ENCODE measurements at regions not wholly inside any gene's neighbourhood (a gene's known extent, or its start where the extent isn't known, plus 50 kb on each side); places are given as distances from the start of the nearest gene placed in this dataset.

GRCh38 chr5:158473016-158473635 is 614.2 kb upstream of the CLINT1 start:
- no peak overlapping the region for H3K9ac ChIP-seq
- H3K27me3 ChIP-seq (replicated peaks; ENCODE audit: insufficient read depth) = no peaks in the 10 kb centered on the region
- in situ Hi-C loops (cut with MboI) = no loop called here
- no peaks in the 10 kb centered on the region for H3F3A ChIP-seq (ENCODE audit: insufficient read depth)
- H3K4me1 ChIP-seq (ENCODE audit: insufficient read depth) = no peaks in the 10 kb centered on the region
- H3K79me2 ChIP-seq (ENCODE audit: insufficient read depth) = no peaks in the 10 kb centered on the region
- no peak overlapping the region for H3K4me2 ChIP-seq (ENCODE audit: unreplicated experiment)
- no peak for DNase-seq
- 61 to 66% methylated on average over 4 of the region's 4 CpGs for WGBS, 2 experiments (ENCODE audit: low coverage in 1 of 2, low lambda C conversion rate in 2 of 2, missing lambda C conversion rate in 2 of 2)
- no peaks in the 10 kb centered on the region for H3K36me3 ChIP-seq (ENCODE audit: low read depth)
- H3K4me3 ChIP-seq = no peak overlapping the region
- H3K27ac ChIP-seq = no peak overlapping the region
- no peaks in the 10 kb centered on the region for H3K9me3 ChIP-seq (ENCODE audit: low read depth)
- no peaks in the 10 kb centered on the region for H4K20me1 ChIP-seq (ENCODE audit: insufficient read depth)
- no peaks in the 10 kb centered on the region for H3K9me2 ChIP-seq (ENCODE audit: insufficient read depth)
- no peak for TF ChIP-seq EZH2 (IDR thresholded peaks at IDR 0.05; ENCODE audit: insufficient read depth, poor library complexity, severe bottlenecking)
- no peak overlapping the region for H2AFZ ChIP-seq

- Histone ChIP-seq H3K36me3 (ENCODE audit: low read depth) (no peaks in the 10 kb centered on the region), H3K79me2 (ENCODE audit: insufficient read depth) (no peaks in the 10 kb centered on the region), H3K9ac (no peak overlapping the region), H3K27me3 (replicated peaks; ENCODE audit: insufficient read depth) (no peaks in the 10 kb centered on the region), H3K4me1 (ENCODE audit: insufficient read depth) (no peaks in the 10 kb centered on the region), H3K4me2 (ENCODE audit: unreplicated experiment) (no peak overlapping the region), H3K9me3 (ENCODE audit: low read depth) (no peaks in the 10 kb centered on the region), H3K4me3 (no peak overlapping the region), H3F3A (ENCODE audit: insufficient read depth) (no peaks in the 10 kb centered on the region), H4K20me1 (ENCODE audit: insufficient read depth) (no peaks in the 10 kb centered on the region), H3K27ac (no peak overlapping the region), H3K9me2 (ENCODE audit: insufficient read depth) (no peaks in the 10 kb centered on the region), H2AFZ (no peak overlapping the region)
- in situ Hi-C loops (cut with MboI) = no loop called here
- no peak for DNase-seq
- TF ChIP-seq EZH2 (IDR thresholded peaks at IDR 0.05; ENCODE audit: insufficient read depth, poor library complexity, severe bottlenecking) = no peak
- TF ChIP-seq EZH2phosphoT487 (IDR thresholded peaks at IDR 0.05; ENCODE audit: insufficient read depth, low read depth) = no peak
- WGBS, 2 experiments (ENCODE audit: low coverage in 1 of 2, low lambda C conversion rate in 2 of 2, missing lambda C conversion rate in 2 of 2) = 72 to 79% methylated on average over 2 of the region's 2 CpGs
Observed at GRCh38 chr5:158471535-158471924, 612.6 kb upstream of the CLINT1 start.

GRCh38 chr5:158470764-158471534 is 612.0 kb upstream of the CLINT1 start:
- Histone ChIP-seq H3K9me3 (ENCODE audit: low read depth) (no peaks in the 10 kb centered on the region), H3K4me2 (ENCODE audit: unreplicated experiment) (no peak overlapping the region)
- no peak for TF ChIP-seq EZH2phosphoT487 (IDR thresholded peaks at IDR 0.05; ENCODE audit: insufficient read depth, low read depth)
- no peak for TF ChIP-seq EZH2 (IDR thresholded peaks at IDR 0.05; ENCODE audit: insufficient read depth, poor library complexity, severe bottlenecking)

GRCh38 chr5:158468444-158468843 is 609.5 kb upstream of the CLINT1 start:
- no peaks in the 10 kb centered on the region for H3K36me3 ChIP-seq (ENCODE audit: low read depth)
- TF ChIP-seq EZH2 (IDR thresholded peaks at IDR 0.05; ENCODE audit: insufficient read depth, poor library complexity, severe bottlenecking) (no peak), EZH2phosphoT487 (IDR thresholded peaks at IDR 0.05; ENCODE audit: insufficient read depth, low read depth) (no peak)
- in situ Hi-C loops (cut with MboI) = no loop called here

More at GRCh38 chr5:158470764-158471534, 612.0 kb upstream of the CLINT1 start:
- no peak overlapping the region for H3K9ac ChIP-seq
- H3F3A ChIP-seq (ENCODE audit: insufficient read depth) = no peaks in the 10 kb centered on the region
- no peak overlapping the region for H3K4me3 ChIP-seq
- H2AFZ ChIP-seq = no peak overlapping the region
- H3K27ac ChIP-seq = no peak overlapping the region
- H3K9me2 ChIP-seq (ENCODE audit: insufficient read depth) = no peaks in the 10 kb centered on the region
- no peaks in the 10 kb centered on the region for H3K4me1 ChIP-seq (ENCODE audit: insufficient read depth)
- in situ Hi-C loops (cut with MboI) = no loop called here
- no peak for DNase-seq
- no peaks in the 10 kb centered on the region for H3K27me3 ChIP-seq (replicated peaks; ENCODE audit: insufficient read depth)
- no peaks in the 10 kb centered on the region for H4K20me1 ChIP-seq (ENCODE audit: insufficient read depth)
- H3K79me2 ChIP-seq (ENCODE audit: insufficient read depth) = no peaks in the 10 kb centered on the region
- WGBS, 2 experiments (ENCODE audit: low coverage in 1 of 2, low lambda C conversion rate in 2 of 2, missing lambda C conversion rate in 2 of 2) = 94 to 95% methylated on average over 5 of the region's 5 CpGs
- H3K36me3 ChIP-seq (ENCODE audit: low read depth) = no peaks in the 10 kb centered on the region

More at GRCh38 chr5:158468444-158468843, 609.5 kb upstream of the CLINT1 start:
- H3K27me3 ChIP-seq (replicated peaks; ENCODE audit: insufficient read depth) = no peaks in the 10 kb centered on the region
- no peaks in the 10 kb centered on the region for H4K20me1 ChIP-seq (ENCODE audit: insufficient read depth)
- no peak for DNase-seq
- H3K9me2 ChIP-seq (ENCODE audit: insufficient read depth) = no peaks in the 10 kb centered on the region
- H2AFZ ChIP-seq = no peak overlapping the region
- H3K27ac ChIP-seq = no peak overlapping the region
- peaks cover 12% of the 10 kb centered on the region for H3K4me1 ChIP-seq (ENCODE audit: insufficient read depth)
- H3K79me2 ChIP-seq (ENCODE audit: insufficient read depth) = no peaks in the 10 kb centered on the region
- 94% methylated on average over 2 of the region's 2 CpGs for WGBS, 2 experiments (ENCODE audit: low coverage in 1 of 2, low lambda C conversion rate in 2 of 2, missing lambda C conversion rate in 2 of 2)
- peaks cover 20% of the 10 kb centered on the region for H3F3A ChIP-seq (ENCODE audit: insufficient read depth)
- no peak overlapping the region for H3K4me3 ChIP-seq
- no peak overlapping the region for H3K9ac ChIP-seq
- H3K4me2 ChIP-seq (ENCODE audit: unreplicated experiment) = no peak overlapping the region
- H3K9me3 ChIP-seq (ENCODE audit: low read depth) = no peaks in the 10 kb centered on the region

Measured in GM23248 (cell line).